ENCODE measurements at regions not wholly inside any gene's neighbourhood (a gene's known extent, or its start where the extent isn't known, plus 50 kb on each side); places are given as distances from the start of the nearest gene placed in this dataset.
"Not testable (repeated sequence)": the region's sequence is repeated elsewhere in the genome, so short reads cannot be mapped to it uniquely, and the experiment has no call there.

GRCh38 chr5:1588071-1588694 is 64.4 kb upstream of the LPCAT1 start:
- DNase-seq (ENCODE audit: low spot score): not testable (repeated sequence)

DNA sequence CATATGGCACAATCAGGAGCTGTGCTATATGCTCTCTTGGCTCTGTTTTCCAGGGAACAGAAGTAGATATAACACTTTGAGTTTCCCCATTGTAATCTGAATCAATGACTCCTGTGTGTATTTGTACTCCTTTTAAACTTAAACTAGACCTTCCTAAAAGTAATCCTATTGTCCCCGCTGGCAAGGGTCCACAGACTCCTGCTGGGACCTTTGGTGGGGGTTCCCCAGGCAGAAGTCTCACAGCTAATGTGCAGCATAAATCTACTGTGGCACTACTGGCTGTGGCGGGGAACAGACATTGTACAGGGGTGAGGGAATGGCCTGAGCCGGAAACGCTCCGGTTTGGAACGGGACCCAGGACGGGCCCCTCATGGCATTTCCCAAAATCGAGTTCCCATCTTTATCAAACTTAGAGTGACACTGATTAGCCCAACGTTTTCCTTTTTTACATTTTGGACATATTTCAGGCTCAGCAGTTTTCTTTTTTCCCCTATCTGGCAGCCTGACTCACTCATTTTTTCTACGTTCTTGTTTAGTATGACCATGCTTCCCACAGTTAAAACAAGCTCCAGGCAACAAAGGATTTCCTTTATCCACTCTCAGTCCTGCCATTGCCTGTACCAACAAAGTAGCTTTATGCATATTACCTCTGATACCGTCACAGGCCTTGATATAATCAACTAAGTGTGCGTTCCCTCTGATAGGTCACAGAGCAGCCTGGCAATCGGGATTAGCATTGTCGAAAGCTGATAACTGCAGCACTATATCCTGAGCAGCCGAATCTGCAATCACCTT is 59.5 kb upstream of the LPCAT1 start:
- DNase-seq (ENCODE audit: low spot score): not testable (repeated sequence)

GRCh38 chr5:1579389-1579788 is 55.6 kb upstream of the LPCAT1 start:
- not testable (repeated sequence) for DNase-seq (ENCODE audit: low spot score)

DNA sequence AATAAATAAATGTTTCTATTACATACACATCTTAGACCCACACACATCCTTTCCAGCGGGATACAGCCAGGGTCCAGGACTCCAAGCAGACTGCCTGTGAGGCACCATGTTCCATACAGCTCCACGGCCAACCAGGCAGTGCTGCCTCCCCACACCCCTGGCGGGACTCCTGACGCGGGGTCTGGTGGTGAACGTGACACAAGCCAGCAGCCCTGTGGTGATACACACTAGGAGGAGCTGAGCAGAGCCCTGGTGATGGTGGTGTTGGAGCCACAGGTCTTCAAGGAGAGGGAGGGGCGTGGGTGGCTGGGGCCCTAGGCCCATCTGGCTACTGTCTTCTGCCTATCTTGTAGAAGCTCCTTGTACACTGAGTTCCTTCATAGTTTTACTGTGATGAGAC is 53.1 kb upstream of the LPCAT1 start:
- DNase-seq (ENCODE audit: low spot score): not testable (repeated sequence)

DNA sequence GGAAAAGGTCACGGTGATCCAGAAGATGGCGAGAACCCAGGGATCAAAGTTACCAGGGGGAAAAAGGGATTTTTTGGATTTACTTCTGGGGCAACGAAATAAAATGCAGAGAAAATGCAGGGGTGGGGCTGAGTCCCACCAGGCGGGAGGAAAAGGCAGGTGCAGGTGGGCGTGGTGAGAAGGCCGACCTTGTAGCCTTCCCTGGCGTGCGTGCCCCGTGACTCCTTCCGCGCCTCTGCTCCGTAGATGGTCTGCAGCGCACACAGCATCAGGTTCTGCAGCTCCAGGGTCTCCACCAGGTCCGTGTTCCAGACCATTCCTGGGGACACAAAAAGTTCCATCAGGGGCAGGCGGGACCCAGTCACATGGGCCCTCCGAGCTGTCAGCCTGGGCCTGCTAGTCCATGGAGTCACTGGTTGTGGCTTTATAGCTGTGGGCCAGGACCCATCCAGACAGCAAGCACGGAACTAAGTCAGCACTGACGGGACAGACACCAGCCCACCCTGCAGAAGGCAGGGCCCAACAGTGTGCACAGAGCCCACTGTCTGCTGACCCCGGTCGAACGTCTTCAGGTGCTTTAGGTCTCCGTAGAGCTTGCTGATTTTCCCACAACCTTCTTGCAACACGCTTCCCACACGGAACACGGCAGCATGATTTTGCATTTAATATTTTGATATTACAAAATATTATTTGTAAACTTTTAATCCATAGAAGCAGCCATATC is 52.4 kb upstream of the LPCAT1 start:
- not testable (repeated sequence) for DNase-seq (ENCODE audit: low spot score)

DNA sequence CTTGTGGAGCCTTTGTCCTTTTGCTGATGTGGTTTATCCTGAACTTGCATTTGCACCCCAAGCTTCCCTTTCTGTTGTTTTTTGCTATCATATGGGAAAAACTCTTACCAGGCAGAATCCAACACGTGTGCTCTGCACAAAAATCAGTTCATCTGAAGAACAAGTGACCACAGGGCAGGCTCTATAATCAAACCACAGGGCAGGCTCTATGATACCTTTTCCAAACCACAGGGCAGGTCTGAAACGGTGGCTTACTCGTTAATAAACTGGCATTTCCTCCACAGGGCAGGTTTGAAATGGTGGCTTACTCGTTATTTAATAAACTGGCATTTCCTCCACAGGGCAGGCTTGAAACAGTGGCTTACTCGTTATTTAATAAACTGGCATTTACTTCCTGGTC is 51.7 kb upstream of the LPCAT1 start:
- DNase-seq (ENCODE audit: low spot score): not testable (repeated sequence)

- DNase-seq (ENCODE audit: low spot score): not testable (repeated sequence)
Measured at GRCh38 chr5:1574023-1574318, 50.2 kb upstream of the LPCAT1 start.

DNA sequence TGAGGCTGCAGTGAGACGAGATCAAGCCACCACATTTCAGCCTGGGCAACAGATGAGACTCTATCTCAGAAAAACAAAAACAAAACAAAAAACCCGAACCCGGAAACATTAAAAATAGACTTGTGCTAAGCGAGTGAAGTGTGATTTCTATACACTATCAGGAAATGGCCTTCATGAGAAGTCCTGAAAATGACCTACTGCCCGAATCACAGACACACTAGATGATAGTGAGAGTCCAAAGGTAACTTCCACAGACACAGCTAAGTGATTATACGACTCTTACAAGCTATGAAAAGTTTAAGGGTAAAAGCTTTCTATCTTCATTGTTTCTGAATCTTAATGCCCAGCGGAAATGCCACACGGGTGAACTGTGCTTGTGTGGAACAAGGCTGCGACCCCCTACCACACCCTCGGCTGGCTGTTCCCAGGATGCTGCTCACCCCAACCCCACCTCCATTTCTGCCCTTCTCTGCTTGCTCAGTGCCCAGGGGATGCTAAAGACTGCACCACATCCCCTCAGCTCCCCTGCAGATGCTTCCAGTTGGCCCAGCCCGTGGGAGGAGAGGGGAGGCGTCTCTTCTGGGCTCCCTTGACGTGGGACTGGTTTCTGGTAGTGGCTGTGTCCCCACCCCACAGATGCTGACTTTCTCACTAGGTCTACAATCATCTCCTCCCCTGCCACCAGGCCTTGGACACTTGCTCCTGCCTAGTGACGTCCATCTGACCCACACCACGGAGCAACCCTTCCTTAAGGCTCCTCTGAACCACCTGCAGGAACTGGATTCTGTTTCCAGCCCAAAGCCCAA is 49.7 kb upstream of the LPCAT1 start:
- DNase-seq (ENCODE audit: low spot score): not testable (repeated sequence)

Data from HuH-7 (cell line).